ENCODE measurements at regions not wholly inside any gene's neighbourhood (a gene's known extent, or its start where the extent isn't known, plus 50 kb on each side); places are given as distances from the start of the nearest gene placed in this dataset.
A peak's percentile ranks its signal among the peaks of the same experiment; 100 is the strongest.

DNA sequence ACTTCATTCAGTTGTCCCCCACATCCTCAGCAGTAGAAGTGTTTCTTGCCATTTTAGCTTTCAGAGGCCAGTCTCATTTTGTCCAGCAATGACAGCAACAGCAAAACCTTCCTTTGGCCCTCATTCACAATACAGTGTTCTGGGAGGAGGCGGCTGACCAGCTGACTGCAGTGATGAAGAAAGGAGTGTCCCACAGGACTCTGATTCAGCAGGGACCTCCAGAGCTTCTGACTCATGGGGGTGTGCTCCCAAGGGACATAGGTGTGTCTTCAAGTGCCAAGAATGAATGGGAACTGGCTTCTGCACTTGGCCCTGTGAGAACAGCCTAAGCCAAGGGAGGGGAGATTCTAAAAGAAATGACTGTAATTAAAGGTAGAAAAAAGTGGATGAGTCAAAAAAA lies 147.0 kb upstream of the PELI1 start:
- intact Hi-C loops (cut with DNase I; ENCODE audit: low total_unique reads) = no loop called here
- peaks cover 0 to 43% (median 24%) of the 10 kb centered on the region in 4 donors for H3K4me1 ChIP-seq
- peak; percentile 44 to 83 for DNase-seq
- no peaks in the 10 kb centered on the region for H3K27me3 ChIP-seq
- TF ChIP-seq, protein P1, sequence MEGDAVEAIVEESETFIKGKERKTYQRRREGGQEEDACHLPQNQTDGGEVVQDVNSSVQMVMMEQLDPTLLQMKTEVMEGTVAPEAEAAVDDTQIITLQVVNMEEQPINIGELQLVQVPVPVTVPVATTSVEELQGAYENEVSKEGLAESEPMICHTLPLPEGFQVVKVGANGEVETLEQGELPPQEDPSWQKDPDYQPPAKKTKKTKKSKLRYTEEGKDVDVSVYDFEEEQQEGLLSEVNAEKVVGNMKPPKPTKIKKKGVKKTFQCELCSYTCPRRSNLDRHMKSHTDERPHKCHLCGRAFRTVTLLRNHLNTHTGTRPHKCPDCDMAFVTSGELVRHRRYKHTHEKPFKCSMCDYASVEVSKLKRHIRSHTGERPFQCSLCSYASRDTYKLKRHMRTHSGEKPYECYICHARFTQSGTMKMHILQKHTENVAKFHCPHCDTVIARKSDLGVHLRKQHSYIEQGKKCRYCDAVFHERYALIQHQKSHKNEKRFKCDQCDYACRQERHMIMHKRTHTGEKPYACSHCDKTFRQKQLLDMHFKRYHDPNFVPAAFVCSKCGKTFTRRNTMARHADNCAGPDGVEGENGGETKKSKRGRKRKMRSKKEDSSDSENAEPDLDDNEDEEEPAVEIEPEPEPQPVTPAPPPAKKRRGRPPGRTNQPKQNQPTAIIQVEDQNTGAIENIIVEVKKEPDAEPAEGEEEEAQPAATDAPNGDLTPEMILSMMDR (IDR thresholded peaks at IDR 0.05) = no peak
- no peaks in the 10 kb centered on the region for H3K9me3 ChIP-seq
- H3K27ac ChIP-seq = peak overlapping the region; percentile 34 to 38
- H3K36me3 ChIP-seq = no peaks in the 10 kb centered on the region
- no peak overlapping the region for H3K4me3 ChIP-seq

DNA sequence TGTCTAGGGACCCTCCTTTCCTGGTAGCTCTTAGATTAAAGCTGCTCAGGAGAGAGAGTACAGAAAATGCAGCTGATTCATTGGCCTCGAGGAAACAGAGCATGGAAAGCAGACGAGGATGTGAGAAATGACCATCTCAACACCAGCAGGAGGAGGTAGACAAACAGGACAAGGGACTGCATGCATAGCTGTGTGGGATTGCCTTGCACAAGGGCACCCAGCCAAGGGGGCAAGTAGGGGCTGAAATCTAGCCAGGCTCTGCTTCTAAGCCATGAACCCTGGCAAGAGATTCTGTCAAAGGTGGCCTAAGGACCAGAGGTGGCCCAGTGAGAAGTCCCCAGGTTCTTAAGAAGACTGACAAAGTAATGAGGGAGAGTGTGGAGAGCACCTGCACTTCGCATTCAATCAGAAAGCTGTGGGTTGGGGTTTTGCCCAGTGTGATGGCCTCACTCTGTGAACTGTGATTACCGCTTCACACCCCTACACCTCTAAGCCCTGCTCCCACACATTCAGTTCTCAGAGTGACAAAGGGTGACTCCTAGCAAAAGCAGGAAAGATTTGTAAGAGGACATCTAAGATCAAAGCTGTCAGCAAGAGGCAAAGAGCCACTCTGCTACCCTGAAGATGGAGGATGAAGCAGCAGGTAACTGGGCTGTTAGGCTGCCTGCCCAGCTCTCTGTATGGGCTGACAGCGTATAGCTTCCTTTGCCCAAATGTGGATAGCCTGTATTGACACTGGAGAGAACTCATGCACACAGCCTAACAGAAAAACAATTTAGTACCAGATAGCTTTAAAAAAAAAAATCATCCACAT lies 151.3 kb upstream of the PELI1 start:
- Histone ChIP-seq H3K4me1 (peaks cover 0 to 14% (median 8%) of the 10 kb centered on the region in 4 donors), H3K27ac (no peak overlapping the region), H3K9me3 (no peaks in the 10 kb centered on the region), H3K27me3 (no peaks in the 10 kb centered on the region), H3K4me3 (no peak overlapping the region), H3K36me3 (no peaks in the 10 kb centered on the region)
- DNase-seq = no peak
- TF ChIP-seq, protein P1 (IDR thresholded peaks at IDR 0.05) = no peak
- intact Hi-C loops (cut with DNase I; ENCODE audit: low total_unique reads) = no loop called here

DNA sequence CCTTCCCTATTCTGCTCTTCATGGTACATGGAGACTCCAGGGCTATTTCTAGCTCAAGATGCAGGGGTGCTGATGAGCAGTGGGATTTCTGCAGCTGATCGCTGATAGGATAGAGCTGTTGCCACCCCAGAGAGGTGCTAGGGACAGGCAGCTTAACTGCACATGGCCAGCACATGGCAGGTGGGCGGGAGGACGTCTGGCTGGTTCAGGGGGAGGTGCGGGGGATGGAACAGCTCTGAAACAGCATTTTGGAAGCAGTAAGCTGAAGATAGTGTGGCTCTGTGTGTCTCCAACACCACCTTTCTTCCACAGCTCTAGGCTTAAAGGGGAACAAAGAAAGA lies 151.9 kb upstream of the PELI1 start:
- H3K36me3 ChIP-seq = no peaks in the 10 kb centered on the region
- intact Hi-C loops (cut with DNase I; ENCODE audit: low total_unique reads) = no loop called here
- TF ChIP-seq, protein P1 (IDR thresholded peaks at IDR 0.05) = no peak
- no peak overlapping the region for H3K4me3 ChIP-seq
- H3K4me1 ChIP-seq = peaks cover 0 to 8% (median 2%) of the 10 kb centered on the region in 4 donors
- H3K9me3 ChIP-seq = no peaks in the 10 kb centered on the region
- H3K27me3 ChIP-seq = no peaks in the 10 kb centered on the region
- no peak overlapping the region for H3K27ac ChIP-seq
- no peak for DNase-seq

DNA sequence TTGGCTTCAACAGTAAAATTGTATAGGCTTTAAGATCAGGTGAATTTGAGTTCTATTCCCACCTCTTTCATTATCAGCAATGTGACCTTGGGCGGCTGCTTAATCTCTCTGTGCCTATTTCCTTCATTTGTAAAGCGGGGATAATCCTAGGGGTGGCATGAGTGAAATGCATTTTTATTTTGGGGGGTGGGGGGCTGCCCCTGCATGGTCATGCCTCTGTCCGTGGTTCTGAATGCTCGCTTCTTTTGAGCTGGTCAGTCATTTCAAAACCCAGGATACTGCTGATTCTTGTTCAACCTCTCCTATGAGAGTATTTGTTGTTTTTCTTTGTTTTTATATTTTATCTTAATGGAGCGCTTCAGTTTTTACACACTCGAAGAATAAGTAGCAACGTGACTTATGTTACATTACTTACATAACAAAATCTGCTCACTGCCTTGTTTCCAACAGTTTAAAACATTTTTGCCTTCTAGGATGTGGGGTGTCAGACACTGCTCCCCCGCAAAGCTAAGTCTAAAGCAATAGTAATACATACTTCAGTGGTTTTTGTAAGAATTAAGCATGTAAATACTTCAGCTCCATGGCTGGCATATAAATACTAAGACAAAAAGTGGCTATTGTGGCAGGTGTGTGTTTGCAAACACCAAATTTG lies 152.6 kb upstream of the PELI1 start:
- Histone ChIP-seq H3K4me1 (peaks cover 0 to under 1% (median 0%) of the 10 kb centered on the region in 4 donors), H3K27me3 (no peaks in the 10 kb centered on the region), H3K9me3 (no peaks in the 10 kb centered on the region), H3K36me3 (no peaks in the 10 kb centered on the region), H3K4me3 (no peak overlapping the region), H3K27ac (no peak overlapping the region)
- intact Hi-C loops (cut with DNase I; ENCODE audit: low total_unique reads) = no loop called here
- TF ChIP-seq, protein P1 (IDR thresholded peaks at IDR 0.05) = no peak
- DNase-seq = no peak

DNA sequence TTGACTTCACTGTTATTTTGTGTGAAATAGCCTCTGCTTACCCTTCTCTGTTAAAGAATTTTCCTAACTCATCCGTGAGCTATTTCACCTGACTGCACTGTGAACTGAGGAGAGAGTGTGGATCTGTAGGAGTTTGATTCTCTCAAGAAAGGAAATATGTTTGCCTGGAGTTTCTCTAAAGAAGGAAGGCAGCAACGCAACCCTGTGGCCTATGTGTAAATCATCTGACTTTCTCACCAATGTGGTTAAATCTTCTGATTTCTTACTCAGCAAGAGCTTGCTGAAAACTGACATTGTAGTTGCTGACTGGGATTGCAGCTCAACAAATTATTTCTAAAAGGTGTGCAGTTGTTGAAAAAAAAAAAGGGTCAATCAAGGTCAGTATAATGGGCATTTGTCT lies 153.9 kb upstream of the PELI1 start:
- intact Hi-C loops (cut with DNase I; ENCODE audit: low total_unique reads) = no loop called here
- H3K36me3 ChIP-seq = no peaks in the 10 kb centered on the region
- no peak for DNase-seq

More for the DNA sequence above, 153.9 kb upstream of the PELI1 start:
- Histone ChIP-seq H3K4me3 (no peak overlapping the region), H3K9me3 (no peaks in the 10 kb centered on the region), H3K4me1 (no peaks in the 10 kb centered on the region), H3K27me3 (no peaks in the 10 kb centered on the region), H3K27ac (no peak overlapping the region)
- TF ChIP-seq, protein P1 (IDR thresholded peaks at IDR 0.05) = no peak
